22Rv1 (cell line): ENCODE measurements at regions not wholly inside any gene's neighbourhood (a gene's known extent, or its start where the extent isn't known, plus 50 kb on each side); places are given as distances from the start of the nearest gene placed in this dataset.

Experiments
- H3K27ac ChIP-seq: fragments of 450-650 bp; 2 replicates; pipeline ENCODE4 v1.5.1; 2017
- CTCF ChIP-seq: fragments of 450-650 bp; IDR thresholded peaks from 2 replicates; pipeline ENCODE4 v1.5.1; 2017; ENCODE audit warnings: mild to moderate bottlenecking
- ZFX ChIP-seq: fragments of 450-650 bp; IDR thresholded peaks from 2 replicates; pipeline ENCODE4 v1.6.1; 2017; ENCODE audit warnings: antibody characterized with exemption, borderline replicate concordance

- TF ChIP-seq CTCF (no peak), ZFX (no peak)
Observed at GRCh38 chr5:154529282-154529681, 51.3 kb upstream of the HAND1 start.

GRCh38 chr5:154528005-154528594 is 50.1 kb upstream of the HAND1 start:
- no peak for TF ChIP-seq CTCF
- TF ChIP-seq ZFX, result no peak
- no peak overlapping the region for H3K27ac ChIP-seq

More at GRCh38 chr5:154529282-154529681, 51.3 kb upstream of the HAND1 start:
- no peak overlapping the region for H3K27ac ChIP-seq
